Germinal center (tissue), 1 donor: ENCODE measurements at regions not wholly inside any gene's neighbourhood (a gene's known extent, or its start where the extent isn't known, plus 50 kb on each side); places are given as distances from the start of the nearest gene placed in this dataset.
"Not testable (repeated sequence)": the region's sequence is repeated elsewhere in the genome, so short reads cannot be mapped to it uniquely, and the experiment has no call there.

Experiments used
- DNase-seq: peaks from one replicate; pipeline ENCODE4 v3.0.0; 2012; ENCODE audit warnings: mixed read lengths, low spot score

DNA sequence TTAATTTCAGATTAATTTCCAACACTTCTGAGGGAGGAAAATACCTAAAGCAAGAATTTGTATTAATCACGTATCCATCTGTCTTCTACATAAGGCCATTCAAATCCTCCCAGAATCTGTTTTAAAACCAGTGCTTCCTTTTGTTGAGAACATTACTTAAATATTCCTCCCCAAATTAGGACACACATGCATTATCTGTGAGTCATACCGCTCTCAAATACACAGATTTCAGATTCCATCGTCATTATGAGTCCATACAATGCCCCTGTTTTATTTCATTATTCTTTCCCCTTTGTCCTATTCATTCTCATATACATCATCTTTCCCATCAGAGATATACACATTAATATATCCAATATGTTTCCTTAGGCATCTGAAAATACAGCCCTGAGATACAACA lies 57.3 kb upstream of the PRSS12 start:
- DNase-seq: no peak

- DNase-seq: no peak
Measured at GRCh38 chr4:118417325-118417724, 64.5 kb upstream of the PRSS12 start.

GRCh38 chr4:118417800-118418199 lies 65.0 kb upstream of the PRSS12 start:
- DNase-seq: not testable (repeated sequence)

DNA sequence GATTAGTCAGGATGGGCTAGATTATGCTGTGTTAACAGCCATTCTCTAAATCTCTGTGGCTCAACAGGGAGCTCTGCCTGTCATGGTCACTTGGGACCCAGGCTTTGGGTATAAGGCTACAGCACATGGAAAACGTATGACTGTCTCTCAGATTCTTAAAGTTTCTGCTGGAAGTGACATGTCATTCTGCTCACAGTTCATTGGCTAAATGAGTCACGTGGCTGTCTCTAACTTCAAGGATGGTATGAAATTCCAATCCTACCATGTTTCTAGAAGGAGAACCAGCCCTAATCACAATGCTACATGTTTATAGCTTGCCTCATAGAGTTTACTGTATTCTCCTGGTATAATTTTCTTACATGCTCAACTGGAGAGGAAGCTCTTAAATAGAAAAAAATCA lies 65.6 kb upstream of the PRSS12 start:
- not testable (repeated sequence) for DNase-seq

GRCh38 chr4:118419626-118420025 lies 66.8 kb upstream of the PRSS12 start:
- not testable (repeated sequence) for DNase-seq

- DNase-seq: not testable (repeated sequence)
Measured at GRCh38 chr4:118424062-118424461, 71.3 kb upstream of the PRSS12 start.

DNA sequence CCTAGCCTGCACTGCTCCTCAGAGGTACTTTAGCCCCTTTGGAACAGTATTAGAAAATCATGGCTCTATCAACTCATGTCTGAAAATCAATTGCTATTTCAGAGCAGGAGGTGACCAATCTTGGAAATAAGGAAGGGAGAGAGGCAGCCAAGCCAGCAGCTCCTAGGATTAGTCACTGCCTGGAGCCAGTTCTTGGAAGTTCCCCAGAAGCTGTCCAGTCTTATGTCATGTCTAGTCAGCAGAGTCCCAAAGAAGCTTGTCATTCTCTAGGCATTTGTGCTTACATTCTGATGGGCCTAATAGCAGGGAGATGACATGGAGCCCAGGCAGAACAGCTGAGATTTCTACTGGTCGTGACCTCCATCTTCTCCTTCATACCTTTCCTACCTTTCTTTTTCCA lies 76.1 kb upstream of the PRSS12 start:
- DNase-seq: not testable (repeated sequence)

GRCh38 chr4:118432359-118432758 lies 79.6 kb upstream of the PRSS12 start:
- DNase-seq: not testable (repeated sequence)

- not testable (repeated sequence) for DNase-seq
Measured at GRCh38 chr4:118433612-118434375, 81.0 kb upstream of the PRSS12 start.

DNA sequence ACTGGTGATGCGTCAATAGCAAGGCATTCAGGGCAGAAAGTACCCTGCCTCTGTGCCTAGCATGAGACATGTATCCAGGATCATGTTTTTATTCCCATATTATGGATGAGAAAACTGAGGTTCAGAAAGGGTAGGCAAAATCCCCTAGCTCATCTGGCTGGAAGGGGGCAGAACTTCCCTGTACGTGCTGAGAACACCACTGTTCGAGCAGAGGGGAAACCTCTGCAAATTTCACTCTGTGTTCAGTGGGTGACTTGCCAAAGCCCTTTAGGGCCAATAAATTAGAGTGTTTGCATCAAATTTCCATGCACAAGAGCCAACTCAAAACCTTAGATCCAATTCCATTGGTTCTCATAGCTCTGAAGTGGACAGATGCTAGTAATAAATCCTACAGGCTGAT lies 82.6 kb upstream of the PRSS12 start:
- not testable (repeated sequence) for DNase-seq

- not testable (repeated sequence) for DNase-seq
Measured at GRCh38 chr4:118442115-118442837, 89.5 kb upstream of the PRSS12 start.

GRCh38 chr4:118447397-118447796 lies 94.6 kb upstream of the PRSS12 start:
- not testable (repeated sequence) for DNase-seq

DNA sequence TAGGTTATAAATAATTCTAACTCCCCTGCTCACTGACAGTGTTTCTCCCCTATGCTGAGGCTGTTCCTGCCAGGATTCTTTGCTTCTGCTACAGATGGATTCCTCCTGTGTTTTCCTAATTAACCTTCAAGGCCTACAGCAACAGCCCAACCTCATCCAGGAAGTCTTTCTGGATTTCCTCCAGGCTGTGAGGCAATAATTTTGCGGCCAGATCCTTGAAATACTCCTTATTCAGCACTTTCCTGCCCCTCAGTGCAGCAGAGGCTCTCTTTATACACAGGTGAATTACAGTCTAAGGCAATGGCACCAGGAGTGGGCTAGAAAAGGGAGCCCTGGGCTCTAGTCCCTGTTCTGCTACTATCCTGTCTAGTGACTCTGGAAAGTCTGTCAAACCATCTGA lies 102.1 kb upstream of the PRSS12 start:
- DNase-seq: not testable (repeated sequence)

- DNase-seq: not testable (repeated sequence)
Measured at GRCh38 chr4:118461435-118461834, 108.6 kb upstream of the PRSS12 start.

GRCh38 chr4:118465831-118466230 lies 113.0 kb upstream of the PRSS12 start:
- DNase-seq: not testable (repeated sequence)

- not testable (repeated sequence) for DNase-seq
Measured at GRCh38 chr4:118474001-118474626, 121.3 kb upstream of the PRSS12 start.

- not testable (repeated sequence) for DNase-seq
Measured at GRCh38 chr4:118474771-118475170, 122.0 kb upstream of the PRSS12 start.

DNA sequence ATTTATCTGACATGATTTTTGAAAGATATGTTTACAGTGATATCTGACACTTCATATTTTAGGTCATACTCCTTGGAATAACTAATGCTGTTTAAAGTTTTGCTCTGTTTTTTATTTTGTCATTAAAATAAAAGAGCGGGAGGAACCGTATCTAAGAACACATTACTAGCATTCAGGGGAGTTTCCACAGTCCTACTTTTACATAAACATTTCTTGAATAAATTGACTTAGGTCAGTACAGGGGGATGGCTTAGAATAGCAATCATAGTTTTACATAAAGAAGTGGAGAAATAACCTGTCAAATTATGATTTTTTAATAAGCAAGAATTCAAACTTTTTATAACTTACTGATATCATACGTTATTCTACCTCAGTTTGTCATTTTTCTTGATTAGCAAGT lies 123.1 kb upstream of the PRSS12 start:
- DNase-seq: not testable (repeated sequence)

GRCh38 chr4:118477826-118478225 lies 125.0 kb upstream of the PRSS12 start:
- not testable (repeated sequence) for DNase-seq

DNA sequence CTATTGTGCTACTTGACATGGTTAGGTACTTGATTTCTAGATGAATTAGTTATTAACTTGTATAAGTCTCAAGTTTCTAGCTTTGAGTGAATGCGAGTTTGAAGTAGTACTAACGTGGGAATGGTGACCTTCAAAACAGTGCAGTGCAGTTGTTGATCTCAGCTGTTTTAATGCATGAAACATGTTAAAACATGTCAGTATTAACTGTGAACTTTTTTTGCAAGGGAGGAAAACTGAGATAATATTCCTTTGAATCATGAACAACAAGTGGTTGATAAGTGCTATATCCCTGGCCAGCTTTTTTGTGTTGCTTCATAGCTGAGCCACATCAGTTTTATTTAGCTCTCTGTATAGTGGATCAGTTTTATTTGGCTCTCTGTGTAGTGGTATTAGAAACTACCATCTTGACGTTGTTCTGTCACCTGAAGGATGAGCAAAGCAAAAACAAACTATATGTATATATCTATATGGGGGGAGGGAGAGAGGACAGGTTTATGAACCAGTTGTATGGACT lies 133.1 kb upstream of the PRSS12 start:
- not testable (repeated sequence) for DNase-seq

DNA sequence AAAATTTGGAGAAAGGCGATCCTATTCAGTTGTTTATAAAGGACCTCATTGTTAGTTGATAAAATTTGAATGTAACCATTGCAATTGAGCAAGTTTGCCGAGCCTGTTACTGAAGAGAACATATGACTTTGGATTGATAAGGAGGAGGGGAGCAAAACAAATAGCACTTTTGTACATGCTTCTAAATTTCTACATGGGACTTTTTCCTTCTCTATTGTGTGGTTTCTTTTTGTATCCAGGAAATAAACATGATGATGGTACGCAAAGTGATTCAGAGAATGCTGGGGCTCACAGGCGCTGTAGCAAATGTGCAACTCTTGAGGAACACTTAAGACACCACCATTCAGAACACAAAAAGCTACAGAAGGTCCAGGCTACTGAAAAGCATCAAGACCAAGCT lies 140.2 kb upstream of the PRSS12 start:
- DNase-seq: not testable (repeated sequence)

DNA sequence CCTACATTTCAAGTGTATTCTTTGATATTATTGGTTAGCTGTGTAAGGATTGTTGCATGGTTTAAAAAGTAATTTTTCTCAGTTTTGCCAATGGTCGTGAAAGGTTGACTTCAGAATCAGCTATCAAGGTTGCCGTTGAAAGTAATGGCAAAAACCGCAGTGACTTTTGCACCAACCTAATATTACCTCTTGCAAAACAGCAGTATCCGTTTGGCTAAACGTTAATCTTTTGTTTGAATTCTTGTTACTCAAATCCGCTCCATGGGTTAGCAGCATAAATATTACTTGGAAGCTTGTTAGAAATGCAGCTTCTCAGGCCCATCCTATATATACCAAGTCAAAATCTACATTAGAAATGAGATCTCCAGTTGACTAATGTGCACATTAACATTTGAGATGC lies 141.6 kb upstream of the PRSS12 start:
- DNase-seq: not testable (repeated sequence)
